ENCODE measurements at regions not wholly inside any gene's neighbourhood (a gene's known extent, or its start where the extent isn't known, plus 50 kb on each side); places are given as distances from the start of the nearest gene placed in this dataset.

GRCh38 chr20:48079028-48079427, 293.7 kb upstream of the SULF2 start:
- TF ChIP-seq POLR2AphosphoS5 (IDR thresholded peaks at IDR 0.05; ENCODE audit: low read depth) (no peak), CTCF (IDR thresholded peaks at IDR 0.05; ENCODE audit: insufficient read depth, low read length) (no peak), SPI1 (IDR thresholded peaks at IDR 0.05; ENCODE audit: borderline replicate concordance, low read depth) (no peak), REST (IDR thresholded peaks at IDR 0.05; ENCODE audit: insufficient replicate concordance, low read depth) (no peak), GABPA (IDR thresholded peaks at IDR 0.05; ENCODE audit: low read depth) (no peak)
